NCI-H2081 (cell line): ENCODE measurements at regions not wholly inside any gene's neighbourhood (a gene's known extent, or its start where the extent isn't known, plus 50 kb on each side); places are given as distances from the start of the nearest gene placed in this dataset.
"Not testable (repeated sequence)": the region's sequence is repeated elsewhere in the genome, so short reads cannot be mapped to it uniquely, and the experiment has no call there.

Experiments
- DNase-seq, 2 experiments: peaks; one replicate each; lab custom pipeline; 2025; lab: John Stamatoyannopoulos, UW

GRCh38 chr3:18546632-18547031 lies 121.5 kb upstream of the SATB1 start:
- DNase-seq = no peak

DNA sequence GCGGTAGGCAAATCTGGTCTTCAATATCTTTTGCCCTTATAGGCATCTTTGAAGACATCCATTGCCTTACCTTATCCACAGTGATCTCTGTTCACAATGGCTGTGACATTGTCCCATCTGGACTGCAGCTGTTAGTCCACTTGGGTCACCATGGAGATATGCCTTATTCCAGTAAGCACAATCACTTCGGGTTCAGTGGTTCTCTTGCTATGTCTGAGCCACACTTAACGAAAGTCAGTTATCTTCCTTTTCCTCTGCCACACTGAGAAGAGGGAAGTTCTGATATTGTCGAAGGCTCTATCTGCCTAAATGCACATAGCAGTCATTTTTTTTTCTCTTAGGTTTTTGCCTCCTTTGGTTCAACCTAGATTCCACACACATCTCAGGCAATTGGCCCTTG lies 119.0 kb upstream of the SATB1 start:
- DNase-seq = no peak

DNA sequence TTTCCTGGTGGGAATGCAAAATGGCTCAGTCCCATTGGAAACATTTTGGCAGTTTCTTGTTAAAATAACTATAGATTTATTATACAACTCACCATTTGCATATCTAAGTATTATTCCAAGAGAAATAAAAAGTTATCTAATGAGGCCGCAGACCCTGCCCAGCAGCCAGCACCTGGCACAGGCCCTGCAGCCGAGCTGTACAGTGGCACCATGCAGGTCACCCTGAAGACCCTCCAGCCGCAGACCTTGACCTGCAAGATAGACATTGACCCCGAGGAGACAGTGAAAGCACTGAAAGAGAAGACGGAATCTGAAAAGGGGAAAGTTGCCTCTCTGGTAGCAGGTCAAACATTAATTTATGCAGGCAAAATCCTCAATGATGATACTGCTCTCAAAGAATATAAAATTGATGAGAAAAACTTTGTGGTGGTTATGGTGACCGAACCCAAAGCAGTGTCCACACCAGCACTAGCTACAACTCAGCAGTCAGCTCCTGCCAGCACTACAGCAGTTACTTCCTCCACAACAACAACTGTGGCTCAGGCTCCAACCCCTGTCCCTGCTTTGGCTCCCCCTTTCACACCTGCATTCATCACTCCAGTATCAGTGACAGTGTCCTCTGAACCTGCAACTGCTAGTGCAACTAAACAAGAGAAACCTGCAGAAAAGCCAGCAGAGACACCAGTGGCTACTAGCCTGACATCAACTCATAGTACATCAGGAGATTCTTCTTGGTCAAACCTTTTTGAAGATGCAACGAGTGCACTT lies 113.5 kb upstream of the SATB1 start:
- DNase-seq = no peak

DNA sequence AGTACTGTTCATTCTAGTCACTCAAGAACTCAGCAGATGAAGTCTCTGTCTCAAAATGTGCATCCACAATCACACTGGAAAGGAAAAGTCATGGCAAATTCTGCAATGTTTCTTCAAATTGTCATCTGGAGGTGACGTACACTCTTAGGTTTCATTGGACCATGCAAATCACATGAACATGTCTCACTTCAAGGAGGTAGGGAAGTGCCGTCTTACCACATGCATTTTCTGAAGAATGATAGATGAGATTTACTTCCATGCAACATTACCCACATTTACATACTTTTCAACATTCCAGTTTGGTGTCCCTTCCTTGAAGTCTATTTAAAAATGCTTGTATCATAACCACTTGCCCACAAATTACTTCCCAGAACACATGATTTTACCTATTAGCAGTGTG lies 107.9 kb upstream of the SATB1 start:
- no peak for DNase-seq

- no peak for DNase-seq
Measured at GRCh38 chr3:18531662-18532061, 106.5 kb upstream of the SATB1 start.

DNA sequence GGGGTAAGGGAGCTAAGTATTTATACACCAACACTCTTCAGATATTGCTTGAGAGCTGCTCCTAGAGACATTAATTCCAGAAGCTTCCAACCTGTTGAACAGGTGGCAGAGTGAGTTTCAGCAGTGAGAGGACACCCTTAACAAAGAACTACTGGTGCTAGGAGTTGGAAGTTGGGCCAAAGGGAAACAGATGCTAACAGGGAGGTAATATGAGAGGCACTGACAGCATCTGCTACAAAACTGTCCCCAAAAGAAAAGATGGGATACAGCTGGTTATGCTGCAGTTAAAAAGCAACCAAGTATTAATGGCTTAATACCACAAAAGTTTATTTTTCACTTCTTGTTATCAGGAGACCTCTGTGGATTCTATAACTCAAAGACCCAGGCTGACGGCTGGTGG lies 104.5 kb upstream of the SATB1 start:
- DNase-seq = no peak

- no peak for DNase-seq
Measured at GRCh38 chr3:18527691-18528090, 102.6 kb upstream of the SATB1 start.

- DNase-seq = no peak
Measured at GRCh38 chr3:18526667-18527066, 101.5 kb upstream of the SATB1 start.

DNA sequence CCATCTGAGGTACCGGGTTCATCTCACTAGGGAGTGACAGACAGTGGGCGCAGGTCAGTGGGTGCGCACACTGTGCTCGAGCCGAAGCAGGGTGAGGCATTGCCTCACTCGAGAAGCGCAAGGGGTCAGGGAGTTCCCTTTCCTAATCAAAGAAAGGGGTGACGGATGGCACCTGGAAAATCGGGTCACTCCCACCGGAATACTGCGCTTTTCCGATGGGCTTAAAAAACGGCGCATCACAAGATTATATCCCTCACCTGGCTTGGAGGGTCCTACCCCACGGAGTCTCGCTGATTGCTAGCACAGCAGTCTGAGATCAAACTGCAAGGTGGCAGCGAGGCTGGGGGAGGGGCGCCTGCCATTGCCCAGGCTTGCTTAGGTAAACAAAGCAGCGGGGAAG lies 91.0 kb upstream of the SATB1 start:
- not testable (repeated sequence) for DNase-seq

DNA sequence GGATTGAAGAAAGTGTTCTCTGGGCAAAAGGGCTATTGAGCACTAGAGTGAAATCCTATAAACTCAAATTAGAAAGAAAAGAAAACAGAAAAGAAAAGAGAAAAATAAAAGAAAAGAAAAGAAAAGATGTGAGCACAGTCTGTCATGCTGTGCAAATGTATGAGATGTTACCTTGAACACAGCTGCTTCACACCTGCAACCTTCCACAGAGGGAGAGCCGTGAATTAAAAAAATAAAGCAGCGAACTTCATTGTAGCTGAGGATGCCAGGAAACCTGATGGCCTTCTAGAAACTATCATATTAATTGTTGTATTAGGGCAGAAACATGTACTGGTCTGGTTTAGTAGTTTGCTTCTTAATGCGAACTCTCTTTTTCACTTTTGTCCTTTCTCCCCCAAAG lies 88.0 kb upstream of the SATB1 start:
- DNase-seq = no peak

DNA sequence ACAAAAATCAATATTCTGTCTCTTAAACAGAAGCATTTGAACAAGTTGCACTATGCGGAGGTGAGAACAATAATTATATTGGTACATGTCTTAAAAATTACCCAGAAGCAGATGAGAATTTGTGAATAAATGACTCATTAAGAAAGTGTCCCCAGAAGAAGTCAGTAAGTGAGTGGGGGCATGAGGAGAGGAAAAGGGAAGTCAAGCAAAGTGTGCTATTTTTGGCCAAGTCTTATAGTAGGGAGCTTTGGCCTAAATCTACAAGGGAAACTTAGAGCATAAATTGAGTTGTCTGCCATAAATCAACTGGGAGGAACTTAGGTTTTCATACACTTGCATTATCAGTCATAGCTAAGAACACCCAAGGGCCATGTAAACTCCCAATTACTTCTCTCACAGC lies 86.9 kb upstream of the SATB1 start:
- DNase-seq = no peak

GRCh38 chr3:18510947-18511346 lies 85.8 kb upstream of the SATB1 start:
- no peak for DNase-seq

- DNase-seq = no peak
Measured at GRCh38 chr3:18507333-18507732, 82.2 kb upstream of the SATB1 start.

DNA sequence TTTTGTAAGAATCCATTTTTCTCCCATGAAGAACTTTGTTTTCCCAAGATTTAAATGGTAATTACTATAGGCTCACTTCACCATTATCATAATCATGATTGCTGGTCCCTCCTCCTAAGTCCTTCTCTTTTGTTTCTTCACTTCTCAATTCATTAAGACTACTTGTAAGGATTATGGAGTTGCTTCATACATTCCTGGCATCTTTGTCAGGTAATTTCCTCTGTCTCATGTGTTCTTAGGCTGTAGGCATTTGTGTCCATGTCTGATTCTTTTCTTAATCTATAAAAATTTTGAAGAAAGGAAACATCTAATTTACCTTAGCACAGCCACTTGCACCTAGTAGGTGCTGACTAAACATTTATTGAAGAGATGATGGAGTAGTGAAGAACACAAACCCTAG lies 79.9 kb upstream of the SATB1 start:
- no peak for DNase-seq

DNA sequence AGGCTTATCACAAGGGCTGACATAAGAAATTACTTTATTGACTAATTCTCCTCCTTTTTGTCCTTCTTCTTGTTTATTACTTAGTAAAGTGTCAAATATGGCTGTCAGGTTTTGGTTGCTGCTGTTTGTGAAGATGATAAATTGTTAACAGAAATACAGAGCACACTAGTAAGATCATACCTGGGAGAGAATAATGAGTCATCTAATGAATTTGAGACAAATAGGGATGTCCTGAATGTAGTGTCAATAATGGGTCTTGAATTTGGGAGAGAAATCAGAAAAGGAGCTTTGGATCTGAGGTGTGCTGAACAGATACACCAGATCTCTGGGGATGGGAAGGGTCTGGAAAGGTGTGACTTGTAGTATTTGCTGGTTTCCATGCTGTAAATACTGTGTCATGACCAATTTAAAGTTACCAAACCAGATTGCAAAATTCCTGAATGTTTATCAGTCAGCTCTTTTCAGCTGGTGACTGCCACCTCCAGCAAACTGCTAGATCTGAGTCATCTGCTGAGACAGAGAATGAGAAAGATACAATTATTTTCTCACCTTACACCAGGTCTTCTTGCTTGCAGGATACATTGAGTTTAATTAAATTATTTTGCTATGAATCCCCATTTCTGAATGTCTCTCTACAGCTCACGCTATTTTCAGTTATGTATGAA lies 76.7 kb upstream of the SATB1 start:
- DNase-seq = no peak

DNA sequence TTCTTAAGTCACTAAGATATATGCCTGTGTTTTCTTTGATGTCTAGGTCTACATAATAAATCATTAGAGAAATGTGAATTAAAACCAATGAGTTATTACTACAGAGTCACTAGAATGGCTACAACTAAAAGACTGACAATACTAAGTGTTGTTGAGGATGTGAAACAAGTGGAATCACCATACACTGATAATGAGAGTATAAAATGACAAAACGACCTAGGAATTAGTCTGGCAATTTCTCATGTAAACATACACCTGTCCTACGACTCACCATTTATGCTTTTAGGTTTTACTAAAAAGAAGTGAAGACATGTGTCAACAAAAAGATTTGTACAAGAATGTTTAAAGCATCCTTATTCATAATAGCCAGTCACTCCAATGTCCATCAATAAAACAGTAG lies 75.2 kb upstream of the SATB1 start:
- no peak for DNase-seq

GRCh38 chr3:18499301-18499700 lies 74.2 kb upstream of the SATB1 start:
- no peak for DNase-seq

DNA sequence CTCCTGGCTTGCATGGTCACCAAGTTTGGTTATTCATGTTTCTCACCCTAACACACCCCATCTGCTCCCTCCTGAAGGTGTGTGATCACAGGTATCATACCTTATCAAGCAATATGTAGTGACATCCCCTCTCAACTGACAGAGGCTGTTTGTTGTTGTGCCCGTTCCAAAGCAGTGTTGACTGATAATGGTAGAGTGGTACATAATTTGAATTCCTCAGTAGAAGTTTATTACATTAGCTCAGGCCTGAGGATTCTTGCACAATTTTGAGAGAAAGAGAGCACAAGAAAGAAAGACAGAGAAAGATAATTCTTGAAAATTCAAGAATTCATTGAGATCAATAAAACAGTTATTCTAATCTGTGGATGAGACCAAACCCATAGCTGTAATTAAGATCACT lies 69.1 kb upstream of the SATB1 start:
- no peak for DNase-seq

GRCh38 chr3:18489939-18490338 lies 64.8 kb upstream of the SATB1 start:
- DNase-seq = no peak

- no peak for DNase-seq
Measured at GRCh38 chr3:18483226-18483625, 58.1 kb upstream of the SATB1 start.

DNA sequence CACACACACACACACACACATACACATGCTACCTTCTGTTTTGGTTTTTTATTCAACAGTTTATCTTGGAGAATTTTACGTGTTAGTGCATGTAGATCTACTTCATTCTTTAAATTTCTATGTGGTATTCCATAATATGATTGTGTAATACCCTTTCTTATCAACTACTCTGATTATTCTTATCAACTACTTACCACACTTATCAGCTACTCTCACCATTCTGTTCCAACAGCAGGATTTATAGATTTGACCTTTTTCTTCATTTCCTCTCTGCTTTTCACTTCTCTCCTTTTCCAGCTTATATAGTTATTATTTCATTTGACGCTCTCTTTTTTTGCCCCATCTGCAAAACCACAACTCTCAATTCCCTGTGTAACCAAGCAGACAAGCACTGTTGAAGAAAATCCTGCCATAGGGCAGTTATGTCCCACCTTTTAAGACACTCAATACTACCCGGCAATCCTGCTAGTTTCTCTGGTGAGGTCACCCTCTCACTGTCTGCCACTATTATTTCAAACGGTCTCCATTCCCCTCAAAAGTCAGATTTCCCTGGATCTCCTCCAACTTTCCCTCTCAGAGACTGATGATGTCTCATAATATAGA lies 56.9 kb upstream of the SATB1 start:
- no peak for DNase-seq

DNA sequence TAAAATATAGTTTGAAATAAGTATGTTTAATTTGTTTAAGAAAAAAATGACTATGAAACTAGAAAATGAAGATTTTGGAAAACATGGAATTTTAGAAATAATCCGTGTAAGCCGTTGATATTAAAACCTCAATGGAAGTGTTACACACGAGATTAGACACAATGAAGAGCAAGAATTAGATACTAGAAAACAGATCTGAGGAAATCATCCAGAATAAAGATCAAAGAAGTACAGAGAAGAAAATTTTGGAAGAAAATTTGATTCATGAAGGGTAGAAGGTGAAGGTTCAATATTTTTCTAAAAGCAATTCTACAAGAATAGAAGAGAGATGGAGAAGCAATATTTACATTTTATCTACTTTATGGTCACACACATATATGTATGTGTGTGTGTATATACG lies 52.5 kb upstream of the SATB1 start:
- DNase-seq = no peak
